ENCODE measurements at regions not wholly inside any gene's neighbourhood (a gene's known extent, or its start where the extent isn't known, plus 50 kb on each side); places are given as distances from the start of the nearest gene placed in this dataset.

DNA sequence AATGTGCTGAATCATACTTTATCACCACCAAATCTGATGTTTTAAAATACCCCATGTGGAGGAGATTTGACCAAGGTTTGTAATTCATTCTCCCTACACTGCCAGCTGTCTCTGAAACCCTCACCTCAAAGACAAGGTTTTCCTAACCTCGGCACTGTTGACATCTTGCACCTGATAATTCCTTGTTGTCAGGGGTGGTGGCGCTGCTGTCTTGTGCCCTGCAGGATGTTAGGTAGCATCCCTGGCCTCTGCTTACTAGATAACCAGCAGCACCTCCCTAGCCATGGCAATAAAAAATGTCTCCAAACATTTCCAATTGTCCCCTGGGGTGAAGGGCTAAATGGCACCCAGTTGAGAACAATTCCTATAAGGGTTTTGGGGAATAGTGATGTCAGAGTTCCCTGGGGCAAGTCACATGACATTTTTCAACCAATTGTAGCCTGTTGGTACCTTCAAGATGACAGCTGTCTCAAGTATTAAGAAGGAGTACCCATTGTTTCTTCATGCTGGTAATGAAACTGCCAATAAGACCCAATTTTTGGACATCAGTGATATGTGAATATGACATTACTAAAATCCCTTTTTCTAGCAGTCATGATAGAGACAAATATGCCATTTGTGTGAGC lies 160.6 kb upstream of the PLCXD3 start:
- no peak for DNase-seq

DNA sequence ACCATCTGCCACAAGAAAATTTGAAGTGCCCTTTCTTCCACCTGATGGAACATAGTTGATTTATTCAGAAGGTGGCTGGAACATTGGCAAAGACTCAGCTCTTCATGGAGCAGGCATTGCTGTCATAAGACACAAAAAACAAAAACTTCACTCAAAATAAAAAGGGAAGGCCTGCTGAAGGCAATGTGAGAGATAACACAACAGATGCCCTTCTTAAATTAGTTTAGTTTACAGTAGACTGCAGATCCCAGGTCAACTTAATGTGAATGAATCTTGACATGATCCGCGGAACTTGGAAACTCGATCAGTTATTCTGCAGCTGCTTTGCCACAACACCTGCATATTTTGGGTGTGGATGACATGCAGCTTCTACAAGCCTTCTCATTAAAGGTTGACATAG lies 159.8 kb upstream of the PLCXD3 start:
- DNase-seq: no peak

- DNase-seq: no peak
Observed at GRCh38 chr5:41661254-41661653, 150.9 kb upstream of the PLCXD3 start.

- no peak for DNase-seq
Observed at GRCh38 chr5:41656597-41656996, 146.2 kb upstream of the PLCXD3 start.

- no peak for DNase-seq
Observed at GRCh38 chr5:41650131-41650530, 139.7 kb upstream of the PLCXD3 start.

GRCh38 chr5:41649659-41650058 lies 139.3 kb upstream of the PLCXD3 start:
- DNase-seq: no peak

DNA sequence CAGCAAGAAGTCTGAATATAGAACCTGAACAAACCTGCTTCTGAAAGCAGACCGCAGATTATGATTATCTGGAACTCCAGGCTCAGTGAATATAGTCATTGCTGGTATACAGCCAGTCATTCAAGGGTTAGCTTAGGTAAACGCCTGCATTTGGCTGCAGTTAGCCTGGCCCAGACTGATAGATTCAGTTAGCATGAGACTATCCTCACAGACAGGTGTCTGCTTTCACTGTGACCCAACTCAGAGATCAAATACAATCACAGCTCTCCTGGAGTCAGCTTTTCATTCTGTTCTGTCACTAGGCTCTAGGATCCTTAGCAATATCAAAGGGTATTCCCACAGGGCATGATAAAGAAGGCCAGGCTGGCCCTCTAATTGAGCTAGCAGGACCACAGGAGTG lies 138.6 kb upstream of the PLCXD3 start:
- DNase-seq: no peak

GRCh38 chr5:41641621-41642020 lies 131.2 kb upstream of the PLCXD3 start:
- DNase-seq: no peak

GRCh38 chr5:41638685-41639084 lies 128.3 kb upstream of the PLCXD3 start:
- DNase-seq: no peak

DNA sequence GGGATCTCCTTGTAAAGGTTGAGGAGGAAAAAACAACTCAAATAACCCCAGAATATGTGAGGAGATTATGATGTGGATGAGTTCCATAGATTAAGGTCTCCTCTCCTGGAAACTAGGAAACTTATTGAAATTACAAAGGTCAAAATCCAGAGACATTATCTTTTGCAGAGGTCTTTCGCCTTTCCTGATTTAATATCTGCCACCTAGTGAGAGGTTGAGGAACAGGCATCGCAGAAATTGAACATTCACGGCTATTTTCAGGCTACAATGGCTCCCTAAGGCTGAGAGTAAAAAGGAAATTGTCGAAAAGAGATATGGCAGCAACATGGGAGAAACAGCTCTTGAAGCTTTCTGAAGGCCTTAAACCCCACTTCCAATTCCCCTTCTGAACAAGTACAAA lies 127.5 kb upstream of the PLCXD3 start:
- no peak for DNase-seq

DNA sequence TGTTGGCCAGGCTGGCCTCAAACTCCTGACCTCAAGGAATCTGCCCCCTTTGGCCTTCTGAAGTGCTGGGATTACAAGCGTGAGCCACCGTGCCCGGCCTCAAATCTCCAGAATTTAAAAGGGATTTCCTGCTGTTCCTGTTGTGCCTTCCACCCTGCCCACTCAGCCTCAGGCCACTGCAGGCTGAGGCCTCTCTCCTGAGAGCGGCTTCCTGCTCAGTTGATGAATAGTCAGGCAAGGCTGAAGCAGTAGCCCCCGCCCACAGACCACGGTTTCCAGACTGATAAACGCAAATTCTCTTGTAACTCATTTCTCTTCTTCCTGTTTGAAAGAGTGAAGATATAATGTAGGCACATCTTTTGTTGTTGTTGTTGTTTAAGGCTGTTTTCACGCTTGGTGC lies 127.0 kb upstream of the PLCXD3 start:
- DNase-seq: no peak

DNA sequence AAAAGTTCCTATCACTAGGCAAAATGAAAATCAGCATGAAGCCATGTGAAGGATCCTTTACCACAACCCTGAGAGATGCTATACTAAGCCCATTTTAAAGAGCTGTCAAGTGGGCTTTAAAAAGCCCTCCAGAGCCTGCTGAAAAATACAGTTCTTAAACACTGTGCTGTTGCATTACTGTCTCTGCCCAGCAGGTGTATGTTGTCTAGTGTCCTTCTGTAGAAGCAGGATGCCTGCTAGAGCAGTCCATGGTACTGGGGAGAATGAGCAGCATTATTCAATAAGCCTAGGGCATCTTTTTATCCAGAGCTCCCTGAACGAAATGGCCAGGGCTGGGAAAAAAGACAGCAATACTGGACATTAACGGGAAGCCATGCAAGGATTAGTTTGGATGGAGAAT lies 126.2 kb upstream of the PLCXD3 start:
- peak; percentile 28 for DNase-seq

- DNase-seq: no peak
Observed at GRCh38 chr5:41629897-41630296, 119.5 kb upstream of the PLCXD3 start.

DNA sequence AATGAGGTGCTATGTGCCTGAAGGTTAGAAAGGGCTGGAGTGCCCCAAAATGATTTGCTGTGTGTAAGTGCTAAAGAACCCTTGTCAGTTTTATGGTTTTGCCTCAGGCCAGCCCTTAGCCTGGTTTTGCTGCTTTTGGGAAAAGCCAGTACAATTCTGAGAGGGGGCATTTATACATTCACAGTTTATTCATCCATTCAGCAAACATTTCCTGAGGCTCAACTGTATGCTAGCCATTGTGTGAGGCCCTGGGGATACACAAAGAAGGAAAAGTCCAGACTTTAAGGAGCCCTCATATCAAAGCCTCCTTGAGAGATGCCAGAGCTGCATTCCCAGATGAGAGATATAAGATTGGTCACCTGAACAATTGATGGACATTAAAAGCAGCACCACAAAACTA lies 115.2 kb upstream of the PLCXD3 start:
- no peak for DNase-seq

GRCh38 chr5:41621420-41621819 lies 111.0 kb upstream of the PLCXD3 start:
- no peak for DNase-seq

GRCh38 chr5:41617843-41618515 lies 107.6 kb upstream of the PLCXD3 start:
- no peak for DNase-seq

GRCh38 chr5:41610386-41610785 lies 100.0 kb upstream of the PLCXD3 start:
- DNase-seq: no peak

GRCh38 chr5:41600731-41601130 lies 90.3 kb upstream of the PLCXD3 start:
- DNase-seq: no peak

GRCh38 chr5:41598011-41598410 lies 87.6 kb upstream of the PLCXD3 start:
- no peak for DNase-seq

GRCh38 chr5:41587668-41588067 lies 77.3 kb upstream of the PLCXD3 start:
- DNase-seq: no peak

GRCh38 chr5:41575110-41575779 lies 64.8 kb upstream of the PLCXD3 start:
- DNase-seq: peak; percentile 48

DNA sequence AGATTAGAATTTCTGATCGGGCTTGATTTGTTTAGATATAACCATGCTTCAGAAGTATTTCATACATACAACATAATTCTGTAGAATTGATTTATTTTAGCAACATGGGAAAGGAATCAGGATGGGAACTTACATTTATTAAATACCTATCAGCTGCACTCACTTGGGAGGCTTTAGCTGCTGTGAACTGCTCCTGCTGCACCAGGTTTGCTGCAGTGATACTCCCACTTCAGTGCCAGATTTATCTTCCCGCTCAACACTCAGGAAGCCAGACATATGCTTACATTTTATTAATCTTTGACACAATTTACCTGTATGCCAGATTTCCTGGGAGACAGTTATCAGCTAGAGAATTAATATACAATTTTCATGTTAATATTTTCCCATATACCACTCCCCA lies 64.0 kb upstream of the PLCXD3 start:
- no peak for DNase-seq

All from NCI-H1436 (cell line).